ENCODE measurements at regions not wholly inside any gene's neighbourhood (a gene's known extent, or its start where the extent isn't known, plus 50 kb on each side); places are given as distances from the start of the nearest gene placed in this dataset.

DNA sequence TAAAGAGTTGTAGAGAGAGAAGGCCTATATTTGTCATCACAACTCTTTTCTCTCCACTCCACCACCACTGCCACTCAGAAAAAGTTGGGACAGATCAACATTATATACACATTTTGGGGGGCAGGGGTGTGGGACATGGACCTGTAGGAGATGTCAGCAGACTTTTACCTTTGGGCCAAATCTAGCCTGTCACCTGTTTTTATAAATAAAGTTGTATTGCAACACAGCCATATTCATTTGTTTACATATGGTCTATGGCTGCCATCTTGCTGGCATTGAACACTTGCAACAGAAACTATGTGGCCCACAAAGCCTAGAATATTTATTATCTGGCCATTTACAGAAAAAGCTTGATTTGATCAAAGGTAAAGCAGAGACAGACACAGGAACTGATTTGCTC, 250.7 kb downstream of the BTG1 start:
- H3K4me3 ChIP-seq (ENCODE audit: low read depth, low read length) = no peak overlapping the region
- no peak for DNase-seq (ENCODE audit: low read depth, low spot score)
- in situ Hi-C loops (cut with HindIII; ENCODE audit: low sequenced_read_pairs) = no loop called here
- TF ChIP-seq CTCF (IDR thresholded peaks at IDR 0.05; ENCODE audit: low read depth, low read length) = no peak

GRCh38 chr12:91893476-91893875, 252.2 kb downstream of the BTG1 start:
- no peak for TF ChIP-seq CTCF (IDR thresholded peaks at IDR 0.05; ENCODE audit: low read depth, low read length)
- in situ Hi-C loops (cut with HindIII; ENCODE audit: low sequenced_read_pairs) = no loop called here
- DNase-seq (ENCODE audit: low read depth, low spot score) = no peak
- no peak overlapping the region for H3K4me3 ChIP-seq (ENCODE audit: low read depth, low read length)

DNA sequence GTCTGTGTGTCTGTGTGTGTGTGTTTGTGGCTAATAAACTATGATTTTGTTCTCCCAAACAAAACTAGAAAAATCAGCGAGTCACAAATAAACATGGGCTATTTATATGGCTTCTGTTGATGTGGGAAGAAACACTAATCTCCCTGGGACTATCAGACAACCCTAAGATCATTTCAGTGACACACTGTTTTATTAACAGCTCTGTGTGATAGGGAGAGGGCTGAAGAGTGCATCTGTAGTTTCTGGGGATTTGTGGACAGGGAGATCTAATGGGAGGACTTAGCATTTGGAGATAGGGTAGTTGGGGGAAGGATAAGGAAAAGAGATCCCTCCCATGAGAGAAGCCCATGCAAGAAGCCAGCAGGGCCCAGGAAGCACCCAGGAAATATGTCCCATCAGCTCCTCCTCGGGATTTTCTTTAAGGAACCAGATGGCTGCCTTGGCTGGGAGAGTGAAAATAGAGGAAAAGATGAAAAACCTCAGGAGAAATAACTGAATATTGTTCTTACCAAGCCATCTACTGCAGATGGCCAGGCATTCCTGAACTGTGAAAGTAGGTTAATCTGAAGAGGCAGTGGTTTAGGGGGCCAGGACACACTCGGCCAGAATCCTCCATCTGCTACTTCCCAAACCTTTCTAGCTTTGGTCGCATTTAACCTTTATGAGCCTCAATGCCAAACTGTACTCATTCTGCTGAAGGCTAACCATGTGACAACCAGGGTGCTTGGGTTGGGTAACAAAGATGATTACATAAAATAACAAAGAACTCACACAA, 253.4 kb downstream of the BTG1 start:
- TF ChIP-seq CTCF (IDR thresholded peaks at IDR 0.05; ENCODE audit: low read depth, low read length) = no peak
- no peak for DNase-seq (ENCODE audit: low read depth, low spot score)
- in situ Hi-C loops (cut with HindIII; ENCODE audit: low sequenced_read_pairs) = no loop called here
- H3K4me3 ChIP-seq (ENCODE audit: low read depth, low read length) = no peak overlapping the region

DNA sequence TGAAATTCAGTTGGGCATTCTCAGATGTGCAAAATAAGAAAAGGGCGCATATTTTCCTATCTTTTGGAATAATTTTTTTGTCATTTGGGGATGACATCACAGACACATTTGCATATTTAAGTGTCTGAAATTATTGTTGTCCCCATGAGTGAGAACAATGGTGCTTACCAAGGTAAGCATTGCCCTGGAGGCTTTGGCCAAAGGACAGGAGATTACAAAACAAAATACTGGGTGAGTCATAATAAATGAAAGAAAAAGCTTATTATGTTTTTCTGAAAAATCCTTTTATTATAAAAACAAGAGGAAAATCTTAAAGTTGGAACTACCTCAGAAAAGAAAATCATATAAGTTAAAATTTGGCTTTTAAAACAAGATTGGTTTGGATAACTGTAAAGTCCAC, 254.9 kb downstream of the BTG1 start:
- no peak overlapping the region for H3K4me3 ChIP-seq (ENCODE audit: low read depth, low read length)
- DNase-seq (ENCODE audit: low read depth, low spot score) = no peak
- no peak for TF ChIP-seq CTCF (IDR thresholded peaks at IDR 0.05; ENCODE audit: low read depth, low read length)
- in situ Hi-C loops (cut with HindIII; ENCODE audit: low sequenced_read_pairs) = no loop called here

DNA sequence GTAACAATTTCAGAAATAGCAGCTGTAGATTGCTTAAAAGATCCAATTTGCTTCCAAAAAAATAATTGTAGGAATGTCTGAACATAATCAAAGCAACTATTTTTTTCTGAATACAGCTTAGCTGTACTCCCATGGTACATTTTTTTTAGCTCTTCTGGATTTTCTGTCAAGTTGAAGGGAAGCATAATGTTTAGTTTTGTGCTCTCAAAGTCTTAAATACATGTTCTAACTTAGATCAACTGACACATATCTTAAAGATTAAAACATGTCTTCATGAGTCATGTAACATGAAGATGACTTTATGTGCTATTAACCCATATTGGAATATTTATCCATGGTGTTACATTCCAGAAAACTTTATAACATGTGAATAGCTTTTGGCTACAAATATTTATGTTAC, 255.7 kb downstream of the BTG1 start:
- DNase-seq (ENCODE audit: low read depth, low spot score) = no peak
- in situ Hi-C loops (cut with HindIII; ENCODE audit: low sequenced_read_pairs) = no loop called here
- TF ChIP-seq CTCF (IDR thresholded peaks at IDR 0.05; ENCODE audit: low read depth, low read length) = no peak
- H3K4me3 ChIP-seq (ENCODE audit: low read depth, low read length) = no peak overlapping the region

GRCh38 chr12:91889059-91889458, 256.6 kb downstream of the BTG1 start:
- in situ Hi-C loops (cut with HindIII; ENCODE audit: low sequenced_read_pairs) = no loop called here
- TF ChIP-seq CTCF (IDR thresholded peaks at IDR 0.05; ENCODE audit: low read depth, low read length) = no peak
- peak; percentile 8 for DNase-seq (ENCODE audit: low read depth, low spot score)
- no peak overlapping the region for H3K4me3 ChIP-seq (ENCODE audit: low read depth, low read length)
